DND-41 (cell line): ENCODE measurements at regions not wholly inside any gene's neighbourhood (a gene's known extent, or its start where the extent isn't known, plus 50 kb on each side); places are given as distances from the start of the nearest gene placed in this dataset.

ENCODE experiments used
- EZH2 ChIP-seq: IDR thresholded peaks from 3 replicates; pipeline ENCODE4 v1.6.1; 2012; ENCODE audit warnings: borderline replicate concordance, low read depth, mild to moderate bottlenecking, moderate library complexity, low read length, inconsistent platforms; ENCODE audit not compliant: severe bottlenecking
- TF ChIP-seq, protein P1 (sequence below): IDR thresholded peaks from 2 replicates; pipeline ENCODE4 v1.5.1; 2012; ENCODE audit warnings: borderline replicate concordance, low read length, moderate library complexity, mild to moderate bottlenecking; ENCODE audit not compliant: poor library complexity, severe bottlenecking; ENCODE audit errors: extremely low read depth

DNA sequence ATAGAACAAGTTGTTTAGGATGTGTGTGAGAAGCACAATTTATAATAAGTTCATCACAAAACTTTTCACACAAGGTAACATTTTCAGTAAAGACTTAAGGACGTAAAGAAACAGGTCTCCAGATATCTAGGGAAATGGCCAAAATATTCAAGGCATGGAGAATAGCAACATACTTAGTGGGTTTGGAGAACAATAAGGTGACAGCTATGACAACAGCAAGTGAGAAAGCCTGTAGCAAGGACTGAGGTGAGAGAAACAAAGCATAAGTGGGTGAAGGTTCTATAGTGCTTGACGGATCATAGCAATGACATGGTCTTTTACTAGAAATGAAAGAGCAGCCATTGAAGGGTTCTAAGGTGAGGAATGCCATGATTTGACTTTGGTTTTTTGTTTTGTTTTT is 1337.3 kb downstream of the PCDH18 start:
- TF ChIP-seq, protein P1, sequence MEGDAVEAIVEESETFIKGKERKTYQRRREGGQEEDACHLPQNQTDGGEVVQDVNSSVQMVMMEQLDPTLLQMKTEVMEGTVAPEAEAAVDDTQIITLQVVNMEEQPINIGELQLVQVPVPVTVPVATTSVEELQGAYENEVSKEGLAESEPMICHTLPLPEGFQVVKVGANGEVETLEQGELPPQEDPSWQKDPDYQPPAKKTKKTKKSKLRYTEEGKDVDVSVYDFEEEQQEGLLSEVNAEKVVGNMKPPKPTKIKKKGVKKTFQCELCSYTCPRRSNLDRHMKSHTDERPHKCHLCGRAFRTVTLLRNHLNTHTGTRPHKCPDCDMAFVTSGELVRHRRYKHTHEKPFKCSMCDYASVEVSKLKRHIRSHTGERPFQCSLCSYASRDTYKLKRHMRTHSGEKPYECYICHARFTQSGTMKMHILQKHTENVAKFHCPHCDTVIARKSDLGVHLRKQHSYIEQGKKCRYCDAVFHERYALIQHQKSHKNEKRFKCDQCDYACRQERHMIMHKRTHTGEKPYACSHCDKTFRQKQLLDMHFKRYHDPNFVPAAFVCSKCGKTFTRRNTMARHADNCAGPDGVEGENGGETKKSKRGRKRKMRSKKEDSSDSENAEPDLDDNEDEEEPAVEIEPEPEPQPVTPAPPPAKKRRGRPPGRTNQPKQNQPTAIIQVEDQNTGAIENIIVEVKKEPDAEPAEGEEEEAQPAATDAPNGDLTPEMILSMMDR, result no peak
- TF ChIP-seq EZH2, result no peak
